ENCODE measurements at regions not wholly inside any gene's neighbourhood (a gene's known extent, or its start where the extent isn't known, plus 50 kb on each side); places are given as distances from the start of the nearest gene placed in this dataset.
A peak's percentile ranks its signal among the peaks of the same experiment; 100 is the strongest.

DNA sequence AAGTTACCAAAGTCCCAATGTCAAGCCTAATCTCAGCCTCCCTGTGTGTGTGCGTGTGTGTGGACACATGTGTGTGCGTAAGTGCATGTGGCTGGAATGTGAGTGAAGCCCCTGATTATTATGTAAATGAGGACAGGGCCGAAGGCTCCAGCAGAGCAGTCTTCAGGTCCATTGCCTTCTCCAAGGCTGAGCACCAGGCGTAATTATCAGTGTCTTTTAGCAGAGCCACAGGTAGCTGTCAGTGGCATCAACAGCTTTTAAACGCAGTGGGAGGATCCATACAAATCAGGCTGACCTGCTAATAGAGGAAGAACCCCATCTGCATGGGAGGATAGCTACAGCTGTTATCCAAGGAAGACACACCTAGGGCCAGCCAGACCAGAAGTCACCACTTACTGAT, 324.3 kb upstream of the MOCS1 start:
- Histone ChIP-seq H3K4me3 (no peak overlapping the region), H3K4me1 (ENCODE audit: control insufficient read depth in 5 of 5, insufficient read depth in 5 of 5, low read length in 5 of 5) (no peaks in the 10 kb centered on the region), H3K9ac (ENCODE audit: insufficient read depth in 1 of 2, low read length in 2 of 2) (no peak overlapping the region), H3K27me3 (ENCODE audit: control insufficient read depth in 3 of 3, insufficient read depth in 3 of 3, low read length in 2 of 3) (no peaks in the 10 kb centered on the region), H3K27ac (ENCODE audit: low read depth in 1 of 2, low read length in 1 of 2) (no peak overlapping the region), H3K9me3 (ENCODE audit: control insufficient read depth in 4 of 4, insufficient read depth in 3 of 4, low read length in 3 of 4) (peaks cover 0 to 1% (median 0%) of the 10 kb centered on the region in 4 donors), H3K36me3 (ENCODE audit: control insufficient read depth in 4 of 4, insufficient read depth in 4 of 4, low read length in 4 of 4) (no peaks in the 10 kb centered on the region)
- TF ChIP-seq, protein P1, sequence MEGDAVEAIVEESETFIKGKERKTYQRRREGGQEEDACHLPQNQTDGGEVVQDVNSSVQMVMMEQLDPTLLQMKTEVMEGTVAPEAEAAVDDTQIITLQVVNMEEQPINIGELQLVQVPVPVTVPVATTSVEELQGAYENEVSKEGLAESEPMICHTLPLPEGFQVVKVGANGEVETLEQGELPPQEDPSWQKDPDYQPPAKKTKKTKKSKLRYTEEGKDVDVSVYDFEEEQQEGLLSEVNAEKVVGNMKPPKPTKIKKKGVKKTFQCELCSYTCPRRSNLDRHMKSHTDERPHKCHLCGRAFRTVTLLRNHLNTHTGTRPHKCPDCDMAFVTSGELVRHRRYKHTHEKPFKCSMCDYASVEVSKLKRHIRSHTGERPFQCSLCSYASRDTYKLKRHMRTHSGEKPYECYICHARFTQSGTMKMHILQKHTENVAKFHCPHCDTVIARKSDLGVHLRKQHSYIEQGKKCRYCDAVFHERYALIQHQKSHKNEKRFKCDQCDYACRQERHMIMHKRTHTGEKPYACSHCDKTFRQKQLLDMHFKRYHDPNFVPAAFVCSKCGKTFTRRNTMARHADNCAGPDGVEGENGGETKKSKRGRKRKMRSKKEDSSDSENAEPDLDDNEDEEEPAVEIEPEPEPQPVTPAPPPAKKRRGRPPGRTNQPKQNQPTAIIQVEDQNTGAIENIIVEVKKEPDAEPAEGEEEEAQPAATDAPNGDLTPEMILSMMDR (IDR thresholded peaks at IDR 0.05; ENCODE audit: control extremely low read depth, extremely low read depth) = no peak
- 74 to 82% methylated on average over 5 of the region's 5 CpGs for WGBS, 2 donors
- ATAC-seq (ENCODE audit: insufficient read depth, low FRiP score) (no peak), DNase-seq (peak in 1 of 3 donors; percentile 8)

DNA sequence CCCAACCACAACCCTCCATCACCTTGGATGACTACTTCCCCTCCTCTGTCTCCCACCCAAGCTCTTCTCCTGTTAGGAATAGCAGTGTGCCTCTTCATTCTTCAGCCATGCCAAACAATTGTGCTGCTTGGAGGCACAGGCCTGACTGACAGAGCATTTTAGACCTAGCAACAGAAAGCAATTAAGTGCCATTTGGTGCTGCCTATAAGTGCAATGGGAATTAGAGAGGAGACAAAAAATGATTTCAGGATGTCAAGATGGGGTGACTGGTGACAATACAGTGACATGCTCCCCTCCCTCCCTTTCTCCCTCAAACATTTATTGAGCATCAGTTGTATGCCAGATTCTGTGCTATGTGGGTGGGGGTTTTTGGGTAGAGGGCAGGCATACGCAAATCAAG, 322.6 kb upstream of the MOCS1 start:
- TF ChIP-seq, protein P1 (IDR thresholded peaks at IDR 0.05; ENCODE audit: control extremely low read depth, extremely low read depth) = no peak
- 92 to 98% methylated on average over 1 of the region's 1 CpG for WGBS, 2 donors
- H3K9me3 ChIP-seq (ENCODE audit: control insufficient read depth in 4 of 4, insufficient read depth in 3 of 4, low read length in 3 of 4) = peaks cover 0 to 1% (median 0%) of the 10 kb centered on the region in 4 donors
- no peak overlapping the region for H3K27ac ChIP-seq (ENCODE audit: low read depth in 1 of 2, low read length in 1 of 2)
- ATAC-seq (ENCODE audit: insufficient read depth, low FRiP score) = no peak
- H3K9ac ChIP-seq (ENCODE audit: insufficient read depth in 1 of 2, low read length in 2 of 2) = no peak overlapping the region
- H3K36me3 ChIP-seq (ENCODE audit: control insufficient read depth in 4 of 4, insufficient read depth in 4 of 4, low read length in 4 of 4) = no peaks in the 10 kb centered on the region
- H3K27me3 ChIP-seq (ENCODE audit: control insufficient read depth in 3 of 3, insufficient read depth in 3 of 3, low read length in 2 of 3) = no peaks in the 10 kb centered on the region
- H3K4me3 ChIP-seq = no peak overlapping the region
- H3K4me1 ChIP-seq (ENCODE audit: control insufficient read depth in 5 of 5, insufficient read depth in 5 of 5, low read length in 5 of 5) = no peaks in the 10 kb centered on the region
- no peak for DNase-seq

DNA sequence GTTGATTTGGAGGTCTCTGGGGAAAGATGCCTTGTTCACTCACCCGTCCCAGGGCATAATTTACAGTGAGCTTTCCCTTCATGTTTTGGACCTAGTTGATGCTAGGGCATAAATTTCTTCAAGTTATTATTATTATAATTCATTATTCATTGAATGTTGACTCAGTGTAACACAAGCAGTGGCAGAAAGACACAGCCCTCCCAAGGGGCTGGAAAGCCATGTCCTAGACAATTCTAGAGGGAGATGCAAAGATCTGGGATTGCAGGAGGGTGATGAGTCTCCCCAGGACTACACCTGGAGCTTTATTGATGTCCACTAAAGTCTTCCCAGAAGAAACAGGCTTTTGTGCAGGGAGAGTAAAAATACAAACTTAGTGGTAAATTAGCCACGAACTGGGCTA, 322.0 kb upstream of the MOCS1 start:
- no peak overlapping the region for H3K4me3 ChIP-seq
- peaks cover 0 to 1% (median 0%) of the 10 kb centered on the region in 4 donors for H3K9me3 ChIP-seq (ENCODE audit: control insufficient read depth in 4 of 4, insufficient read depth in 3 of 4, low read length in 3 of 4)
- ATAC-seq (ENCODE audit: insufficient read depth, low FRiP score) = no peak
- H3K4me1 ChIP-seq (ENCODE audit: control insufficient read depth in 5 of 5, insufficient read depth in 5 of 5, low read length in 5 of 5) = no peaks in the 10 kb centered on the region
- 72 to 75% methylated on average over 2 of the region's 2 CpGs for whole genome bisulfite sequencing, 2 donors
- no peaks in the 10 kb centered on the region for H3K36me3 ChIP-seq (ENCODE audit: control insufficient read depth in 4 of 4, insufficient read depth in 4 of 4, low read length in 4 of 4)
- TF ChIP-seq, protein P1 (IDR thresholded peaks at IDR 0.05; ENCODE audit: control extremely low read depth, extremely low read depth) = no peak
- H3K27ac ChIP-seq (ENCODE audit: low read depth in 1 of 2, low read length in 1 of 2) = no peak overlapping the region
- H3K27me3 ChIP-seq (ENCODE audit: control insufficient read depth in 3 of 3, insufficient read depth in 3 of 3, low read length in 2 of 3) = no peaks in the 10 kb centered on the region
- DNase-seq = no peak
- H3K9ac ChIP-seq (ENCODE audit: insufficient read depth in 1 of 2, low read length in 2 of 2) = no peak overlapping the region

DNA sequence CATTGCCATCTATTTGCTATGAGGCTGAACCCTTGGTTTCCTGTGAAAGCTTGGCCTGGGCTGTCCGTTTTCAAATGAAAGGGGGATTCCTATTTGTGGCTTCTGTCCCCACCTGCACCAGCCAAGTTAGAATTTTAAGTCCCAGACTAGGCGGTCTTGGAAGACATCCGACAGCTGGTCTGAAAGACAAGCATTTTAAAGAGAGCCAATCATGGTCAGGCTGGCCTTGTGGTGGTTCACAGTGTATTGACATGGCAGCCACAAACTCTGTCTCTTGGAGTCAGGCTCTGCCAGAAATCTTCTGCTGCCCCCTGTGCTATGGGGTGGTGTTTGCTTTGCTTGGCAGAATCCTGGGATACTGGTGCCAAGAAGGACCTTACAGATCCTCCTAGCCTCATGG, 319.2 kb upstream of the MOCS1 start:
- TF ChIP-seq, protein P1 (IDR thresholded peaks at IDR 0.05; ENCODE audit: control extremely low read depth, extremely low read depth) = no peak
- Histone ChIP-seq H3K27me3 (ENCODE audit: control insufficient read depth in 3 of 3, insufficient read depth in 3 of 3, low read length in 2 of 3) (no peaks in the 10 kb centered on the region), H3K4me3 (no peak overlapping the region), H3K9me3 (ENCODE audit: control insufficient read depth in 4 of 4, insufficient read depth in 3 of 4, low read length in 3 of 4) (no peaks in the 10 kb centered on the region), H3K9ac (ENCODE audit: insufficient read depth in 1 of 2, low read length in 2 of 2) (no peak overlapping the region), H3K27ac (ENCODE audit: low read depth in 1 of 2, low read length in 1 of 2) (no peak overlapping the region), H3K36me3 (ENCODE audit: control insufficient read depth in 4 of 4, insufficient read depth in 4 of 4, low read length in 4 of 4) (no peaks in the 10 kb centered on the region), H3K4me1 (ENCODE audit: control insufficient read depth in 5 of 5, insufficient read depth in 5 of 5, low read length in 5 of 5) (no peaks in the 10 kb centered on the region)
- DNase-seq = no peak
- ATAC-seq (ENCODE audit: insufficient read depth, low FRiP score) = no peak
- 83 to 91% methylated on average over 3 of the region's 3 CpGs for WGBS, 2 donors
